Mammary epithelial cell (primary cell): ENCODE measurements at regions not wholly inside any gene's neighbourhood (a gene's known extent, or its start where the extent isn't known, plus 50 kb on each side); places are given as distances from the start of the nearest gene placed in this dataset.

ENCODE experiments used
- CTCF ChIP-seq, 2 donors: IDR thresholded peaks in 1 of 2; conservative IDR thresholded peaks in 1 of 2; 2 replicates each; pipeline ENCODE4 v1.5.1; 2011 to 2012; ENCODE audit warnings: inconsistent platforms in 2 of 2, low read length in 2 of 2, mild to moderate bottlenecking in 2 of 2, control low read depth in 1 of 2, low read depth in 1 of 2; ENCODE audit not compliant: insufficient read depth in 1 of 2; ENCODE audit errors: extremely low read depth in 1 of 2
- EZH2 ChIP-seq: IDR thresholded peaks from 2 replicates; pipeline ENCODE4 v1.6.1; 2012; ENCODE audit warnings: low read length, inconsistent platforms, borderline replicate concordance

GRCh38 chr6:163663575-163663974, 249.1 kb downstream of the QKI start:
- no peak for TF ChIP-seq CTCF (conservative IDR thresholded peaks at IDR 0.05 in 1 of 2, IDR thresholded peaks at IDR 0.05 in 1 of 2; ENCODE audit: extremely low read depth in 1 of 2, insufficient read depth in 1 of 2, low read depth in 1 of 2, low read length in 2 of 2)
- no peak for TF ChIP-seq EZH2
